H1 (cell line): ENCODE measurements at regions not wholly inside any gene's neighbourhood (a gene's known extent, or its start where the extent isn't known, plus 50 kb on each side); places are given as distances from the start of the nearest gene placed in this dataset.

Source experiments
- CTCF ChIA-PET: fragments of 300-600 bp; sonication (Branson Sonifier 250); formaldehyde crosslinking; loops from one replicate; lab custom pipeline; 2021; ENCODE audit not compliant: partially characterized antibody; lab: Charles Lee
- POLR2A ChIA-PET: fragments of 300-600 bp; sonication (Branson Sonifier 250); formaldehyde crosslinking; loops from one replicate; lab custom pipeline; 2021; ENCODE audit warnings: inconsistent platforms; ENCODE audit not compliant: partially characterized antibody; lab: Charles Lee
- DNase-seq, 2 experiments: peaks; one replicate each; pipeline versions ENCODE4 v3.0.0 to v3.0.0-alpha.2; 2010 to 2022; ENCODE audit warnings: low spot score in 2 of 2, low read depth in 1 of 2, mixed read lengths in 1 of 2
- FAIRE-seq: peaks from 2 replicates; lab custom pipeline; 2011; peaks lifted over from hg19 to GRCh38; lab: Jason Lieb, UNC
- H2AFZ ChIP-seq: 2 replicates; pipeline ENCODE4 v1.8.1; 2012; ENCODE audit warnings: low read length, inconsistent platforms
- H2AK5ac ChIP-seq: 2 replicates; pipeline ENCODE4 v1.6.1; 2013; ENCODE audit warnings: low read depth, low read length
- H2BK120ac ChIP-seq: replicated peaks from 2 replicates; pipeline ENCODE3; 2013; ENCODE audit warnings: low read depth, low read length, inconsistent platforms
- H2BK12ac ChIP-seq: 2 replicates; pipeline ENCODE4 v1.6.1; 2013; ENCODE audit warnings: low read depth, low read length
- H2BK15ac ChIP-seq: 2 replicates; pipeline ENCODE4 v1.6.1; 2013; ENCODE audit warnings: low read length
- H2BK20ac ChIP-seq: 2 replicates; pipeline ENCODE4 v1.6.1; 2013; ENCODE audit warnings: low read length
- H2BK5ac ChIP-seq: 2 replicates; pipeline ENCODE4 v1.6.1; 2013; ENCODE audit warnings: low read depth, low read length
- H3K14ac ChIP-seq: 2 replicates; pipeline ENCODE4 v1.6.1; 2013; ENCODE audit warnings: inconsistent platforms; ENCODE audit not compliant: insufficient read length
- H3K18ac ChIP-seq: 2 replicates; pipeline ENCODE4 v1.6.1; 2013; ENCODE audit warnings: low read length; ENCODE audit errors: extremely low read depth
- H3K23ac ChIP-seq: 2 replicates; pipeline ENCODE4 v1.6.1; 2013; ENCODE audit warnings: inconsistent platforms; ENCODE audit not compliant: insufficient read length
- H3K23me2 ChIP-seq: 2 replicates; pipeline ENCODE4 v1.6.1; 2013; ENCODE audit warnings: low read depth, low read length
- H3K27ac ChIP-seq: 2 replicates; pipeline ENCODE4 v1.6.1; 2011; ENCODE audit warnings: low read depth, low read length, inconsistent platforms
- H3K27me3 ChIP-seq, 4 experiments: replicated peaks in 1 of 4; 1 replicate in 1 of 4; 2 replicates in 3 of 4; pipeline versions ENCODE4 v1.6.1 to v1.8.1; 2011 to 2013; ENCODE audit warnings: low read length in 3 of 4, mild to moderate bottlenecking in 3 of 4, inconsistent platforms in 2 of 4, mixed read lengths in 2 of 4, moderate library complexity in 1 of 4; ENCODE audit not compliant: control insufficient read depth in 3 of 4, insufficient read depth in 3 of 4; ENCODE audit errors: extremely low read depth in 1 of 4
- H3K36me3 ChIP-seq, 4 experiments: 2 replicates each; pipeline versions ENCODE4 v1.6.1 to v1.8.1; 2011 to 2013; ENCODE audit warnings: mild to moderate bottlenecking in 4 of 4, low read length in 3 of 4, moderate library complexity in 2 of 4, control low read depth in 1 of 4, inconsistent platforms in 1 of 4; ENCODE audit not compliant: insufficient read depth in 4 of 4, control insufficient read depth in 2 of 4
- H3K4ac ChIP-seq: replicated peaks from 2 replicates; pipeline ENCODE3; 2013; ENCODE audit warnings: low read length, low read depth, mixed read lengths, inconsistent platforms; ENCODE audit not compliant: insufficient read length
- H3K4me1 ChIP-seq, 4 experiments: replicated peaks in 1 of 4; 1 replicate in 1 of 4; 2 replicates in 3 of 4; pipeline versions ENCODE4 v1.6.1 to v1.8.1; 2011 to 2013; ENCODE audit warnings: low read length in 3 of 4, inconsistent platforms in 2 of 4, mixed read lengths in 1 of 4; ENCODE audit not compliant: insufficient read depth in 4 of 4, control insufficient read depth in 3 of 4
- H3K4me2 ChIP-seq, 2 experiments: 2 replicates each; pipeline versions ENCODE4 v1.6.1 to v1.8.1; 2011 to 2013; ENCODE audit warnings: low read depth in 2 of 2, low read length in 2 of 2, control low read depth in 1 of 2, inconsistent platforms in 1 of 2, mild to moderate bottlenecking in 1 of 2; ENCODE audit not compliant: insufficient read depth in 1 of 2
- H3K4me3 ChIP-seq, 4 experiments: fragments of 200-600, 300-600 bp in 1 of 4; sonication (generic), shearing (Covaris generic), sonication (Bioruptor Twin) in 1 of 4; 2 replicates each; pipeline versions ENCODE4 v1.5.1 to v1.8.1; 2011 to 2016; ENCODE audit warnings: low read length in 4 of 4, low read depth in 3 of 4, control low read depth in 2 of 4, inconsistent platforms in 2 of 4, mild to moderate bottlenecking in 2 of 4, mixed read lengths in 1 of 4, moderate library complexity in 1 of 4; ENCODE audit not compliant: insufficient read depth in 2 of 4; ENCODE audit errors: extremely low read depth in 1 of 4
- H3K56ac ChIP-seq: replicated peaks from 2 replicates; pipeline ENCODE3; 2013; ENCODE audit warnings: low read depth, mild to moderate bottlenecking, mixed read lengths, low read length, inconsistent platforms; ENCODE audit not compliant: insufficient read length
- H3K79me1 ChIP-seq: 2 replicates; pipeline ENCODE4 v1.6.1; 2013; ENCODE audit warnings: low read depth, low read length, control low read depth
- H3K79me2 ChIP-seq, 2 experiments: 2 replicates each; pipeline versions ENCODE4 v1.6.1 to v1.8.1; 2012 to 2013; ENCODE audit warnings: low read length in 2 of 2, mild to moderate bottlenecking in 2 of 2, inconsistent platforms in 1 of 2; ENCODE audit not compliant: insufficient read depth in 2 of 2, control insufficient read depth in 1 of 2
- H3K9ac ChIP-seq, 4 experiments: replicated peaks in 1 of 4; 1 replicate in 1 of 4; 2 replicates in 3 of 4; pipeline versions ENCODE4 v1.6.1 to v1.8.1; 2011 to 2013; ENCODE audit warnings: low read depth in 3 of 4, low read length in 3 of 4, control low read depth in 2 of 4, mild to moderate bottlenecking in 2 of 4, moderate library complexity in 2 of 4, inconsistent platforms in 1 of 4; ENCODE audit errors: extremely low read depth in 1 of 4
- H3K9me3 ChIP-seq, 2 experiments: 2 replicates each; pipeline versions ENCODE4 v1.6.1 to v1.8.1; 2012 to 2013; ENCODE audit warnings: mild to moderate bottlenecking in 2 of 2, moderate library complexity in 2 of 2, control low read depth in 1 of 2, inconsistent platforms in 1 of 2, low read depth in 1 of 2, low read length in 1 of 2, mixed read lengths in 1 of 2; ENCODE audit not compliant: insufficient read depth in 2 of 2
- H4K20me1 ChIP-seq, 2 experiments: replicated peaks in 1 of 2; 2 replicates each; pipeline versions ENCODE3 to v1.8.1; 2011 to 2013; ENCODE audit warnings: inconsistent platforms in 2 of 2, low read length in 2 of 2, mild to moderate bottlenecking in 1 of 2; ENCODE audit not compliant: insufficient read depth in 2 of 2, control insufficient read depth in 1 of 2
- H4K5ac ChIP-seq: 2 replicates; pipeline ENCODE4 v1.6.1; 2013; ENCODE audit warnings: low read length, low read depth, mixed read lengths, inconsistent platforms; ENCODE audit not compliant: insufficient read length
- H4K8ac ChIP-seq: 2 replicates; pipeline ENCODE4 v1.8.0; 2013; ENCODE audit warnings: mild to moderate bottlenecking, moderate library complexity, low read length, inconsistent platforms; ENCODE audit not compliant: insufficient read depth; ENCODE audit errors: extremely low read depth
- H4K91ac ChIP-seq: replicated peaks from 2 replicates; pipeline ENCODE3; 2013; ENCODE audit warnings: low read length, mixed read lengths, inconsistent platforms; ENCODE audit not compliant: insufficient read length
- SAP30 ChIP-seq: fragments of 300-600 bp; sonication (generic); IDR thresholded peaks from 2 replicates; pipeline ENCODE4 v1.7.1; 2012; ENCODE audit warnings: low read length, moderate library complexity, mild to moderate bottlenecking, inconsistent platforms; ENCODE audit not compliant: insufficient read depth, insufficient replicate concordance
- WGBS, 2 experiments: shearing (Covaris generic) in 1 of 2; methylation state at CpG; one replicate each; pipeline versions ENCODE4 v1.1.6 to v1.1.7; 2013 to 2015; ENCODE audit warnings: low lambda C conversion rate in 2 of 2, mixed read lengths in 2 of 2, inconsistent platforms in 1 of 2, low coverage in 1 of 2, missing lambda C conversion rate in 1 of 2; ENCODE audit not compliant: insufficient replicate concordance in 2 of 2, insufficient coverage in 1 of 2, insufficient read length in 1 of 2; ENCODE audit errors: extremely low coverage in 1 of 2, missing lambda C conversion rate in 1 of 2; 5-methylcytosine and 5-hydroxymethylcytosine counted together

- FAIRE-seq (no peak), DNase-seq (no peak)
- CTCF ChIA-PET = interaction anchor here (0.7 kb wide), 1 partner anchor 130 kb away, joined by 3 read pairs; no protein-coding TSS in a partner anchor
Measured at GRCh38 chr4:123954220-123954619, 557.6 kb downstream of the SPRY1 start.

More at GRCh38 chr4:123954220-123954619, 557.6 kb downstream of the SPRY1 start:
- Histone ChIP-seq H2BK15ac (no peak overlapping the region), H3K23me2 (no peaks in the 10 kb centered on the region), H3K27ac (no peak overlapping the region), H3K79me2 (no peaks in the 10 kb centered on the region), H3K18ac (no peak overlapping the region), H3K4me1 (peaks cover 0 to 7% (median 3%) of the 10 kb centered on the region in 4 experiments; a peak in 3 of 7 replicates), H2AFZ (no peak overlapping the region), H2BK120ac (no peak overlapping the region), H3K56ac (no peak overlapping the region), H3K4me2 (no peak overlapping the region), H3K36me3 (peaks cover 0 to 3% (median 0%) of the 10 kb centered on the region in 4 experiments; a peak in 2 of 8 replicates), H3K4me3 (no peak overlapping the region), H2BK5ac (no peak overlapping the region), H2BK12ac (no peak overlapping the region), H2AK5ac (no peak overlapping the region), H4K8ac (no peak overlapping the region), H4K5ac (no peak overlapping the region), H2BK20ac (no peak overlapping the region; the same call in 1 of the 2 replicates), H3K9me3 (no peaks in the 10 kb centered on the region; a peak in 1 of 4 replicates), H4K20me1 (no peaks in the 10 kb centered on the region), H3K23ac (no peak overlapping the region), H3K79me1 (no peaks in the 10 kb centered on the region), H3K14ac (no peak overlapping the region), H3K4ac (no peak overlapping the region), H3K27me3 (no peaks in the 10 kb centered on the region), H3K9ac (no peak overlapping the region), H4K91ac (no peak overlapping the region)
- no peak for TF ChIP-seq SAP30
- POLR2A ChIA-PET = no interaction called here
- 95% methylated on average over 4 of the region's 4 CpGs; no CpG with 5 or more reads in 1 of the 2 experiments for WGBS, 2 experiments
